Astrocyte (in vitro differentiated cells and primary cell): ENCODE measurements at regions not wholly inside any gene's neighbourhood (a gene's known extent, or its start where the extent isn't known, plus 50 kb on each side); places are given as distances from the start of the nearest gene placed in this dataset.

Source experiments
- DNase-seq: peaks from one replicate; pipeline ENCODE4 v3.0.0-alpha.2; 2010; ENCODE audit warnings: low read depth
- FAIRE-seq: peaks from 2 replicates; lab custom pipeline; 2011; peaks lifted over from hg19 to GRCh38; lab: Jason Lieb, UNC
- H2AFZ ChIP-seq: 2 replicates; pipeline ENCODE4 v1.6.0; 2012; ENCODE audit warnings: low read depth, low read length, inconsistent platforms
- H3K27ac ChIP-seq: 2 replicates; pipeline ENCODE4 v1.5.1; 2011; ENCODE audit warnings: low read depth, low read length, inconsistent platforms
- H3K27me3 ChIP-seq: 2 replicates; pipeline ENCODE4 v1.6.0; 2011; ENCODE audit warnings: low read length, inconsistent platforms; ENCODE audit not compliant: insufficient read depth
- H3K36me3 ChIP-seq: 2 replicates; pipeline ENCODE4 v1.5.1; 2011; ENCODE audit warnings: low read length, inconsistent platforms; ENCODE audit not compliant: insufficient read depth
- H3K4me1 ChIP-seq: 2 replicates; pipeline ENCODE4 v1.5.1; 2011; ENCODE audit warnings: low read length, inconsistent platforms; ENCODE audit not compliant: insufficient read depth
- H3K4me2 ChIP-seq: 2 replicates; pipeline ENCODE4 v1.6.0; 2012; ENCODE audit warnings: low read length, inconsistent platforms
- H3K4me3 ChIP-seq: 2 replicates; pipeline ENCODE4 v1.5.1; 2011; ENCODE audit warnings: low read depth, mild to moderate bottlenecking, low read length, inconsistent platforms; ENCODE audit not compliant: insufficient read depth
- H3K79me2 ChIP-seq: 2 replicates; pipeline ENCODE4 v1.6.0; 2012; ENCODE audit warnings: mild to moderate bottlenecking, low read length, inconsistent platforms; ENCODE audit not compliant: insufficient read depth
- H3K9ac ChIP-seq: 2 replicates; pipeline ENCODE4 v1.6.0; 2012; ENCODE audit warnings: mild to moderate bottlenecking, low read length, inconsistent platforms
- H3K9me3 ChIP-seq: 2 replicates; pipeline ENCODE4 v1.5.1; 2012; ENCODE audit warnings: low read depth, mild to moderate bottlenecking, low read length, inconsistent platforms; ENCODE audit not compliant: insufficient read depth
- H4K20me1 ChIP-seq: 2 replicates; pipeline ENCODE4 v1.6.0; 2012; ENCODE audit warnings: low read length, inconsistent platforms; ENCODE audit not compliant: insufficient read depth
- H3K27ac Mint-ChIP-seq: one replicate; pipeline ENCODE4 v1.8.0; 2021; ENCODE audit warnings: mild to moderate bottlenecking, mixed read lengths; ENCODE audit not compliant: unreplicated experiment
- H3K27me3 Mint-ChIP-seq: one replicate; pipeline ENCODE4 v1.8.0; 2021; ENCODE audit warnings: low read depth, mixed read lengths; ENCODE audit not compliant: unreplicated experiment
- H3K36me3 Mint-ChIP-seq: one replicate; pipeline ENCODE4 v1.8.0; 2021; ENCODE audit warnings: low read depth, mixed read lengths; ENCODE audit not compliant: unreplicated experiment
- H3K4me1 Mint-ChIP-seq: one replicate; pipeline ENCODE4 v1.8.0; 2021; ENCODE audit warnings: low read depth, mixed read lengths; ENCODE audit not compliant: unreplicated experiment
- H3K4me3 Mint-ChIP-seq: one replicate; pipeline ENCODE4 v1.8.0; 2021; ENCODE audit warnings: mild to moderate bottlenecking, moderate library complexity, mixed read lengths; ENCODE audit not compliant: unreplicated experiment
- H3K9me3 Mint-ChIP-seq: one replicate; pipeline ENCODE4 v1.8.0; 2021; ENCODE audit warnings: mild to moderate bottlenecking, mixed read lengths; ENCODE audit not compliant: unreplicated experiment
- EZH2 ChIP-seq: IDR thresholded peaks from 2 replicates; pipeline ENCODE4 v1.6.1; 2012; ENCODE audit warnings: mild to moderate bottlenecking, low read length, inconsistent platforms; ENCODE audit not compliant: insufficient read depth
- TF ChIP-seq, protein P1 (sequence below): IDR thresholded peaks from 2 replicates; pipeline ENCODE4 v1.5.1; 2011; ENCODE audit warnings: low read depth, mild to moderate bottlenecking, inconsistent platforms, low read length, moderate library complexity; ENCODE audit not compliant: insufficient read depth

DNA sequence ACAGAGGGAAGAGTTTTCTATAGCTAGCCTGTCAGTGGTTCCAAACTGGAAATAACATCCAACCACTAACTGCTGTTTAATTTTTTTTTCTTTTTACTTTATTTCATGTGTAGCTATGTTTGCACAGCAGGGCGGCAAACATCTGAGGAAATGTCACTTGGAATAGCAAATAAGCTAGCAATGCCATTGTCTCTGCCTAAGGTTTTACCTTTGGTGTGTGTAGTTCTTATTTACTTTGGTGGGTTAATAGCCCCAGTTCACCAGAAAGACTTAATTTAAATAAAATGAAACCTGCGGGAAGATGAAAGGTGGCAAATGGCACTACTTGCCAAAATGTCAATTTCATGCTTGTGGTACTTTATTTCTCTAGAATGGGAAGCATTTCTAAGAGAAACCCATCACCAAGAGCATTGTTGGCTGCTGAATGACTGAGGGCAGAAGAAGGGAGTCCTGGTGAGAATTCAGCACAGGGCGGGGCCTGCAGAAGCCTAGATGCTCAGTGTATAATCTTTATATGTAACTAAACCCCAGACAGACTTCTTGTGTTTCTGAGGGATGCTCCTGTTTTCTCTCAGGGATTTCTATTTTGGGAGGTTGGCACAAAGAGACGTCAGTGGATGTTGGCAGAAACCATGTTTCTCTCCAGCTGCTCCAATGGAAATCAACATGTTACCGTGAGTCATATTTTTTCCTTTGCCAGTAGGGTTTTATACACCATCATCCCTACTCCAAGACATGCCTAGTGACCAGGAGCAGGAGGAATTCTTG lies 300.4 kb upstream of the NT5C1B start:
- H3K27ac ChIP-seq, result no peak overlapping the region
- no peaks in the 10 kb centered on the region for H3K4me1 ChIP-seq
- peaks cover 2% of the 10 kb centered on the region for H3K9me3 Mint-ChIP-seq
- H3K36me3 Mint-ChIP-seq, result no peaks in the 10 kb centered on the region
- H3K4me1 Mint-ChIP-seq, result no peaks in the 10 kb centered on the region
- TF ChIP-seq, protein P1, sequence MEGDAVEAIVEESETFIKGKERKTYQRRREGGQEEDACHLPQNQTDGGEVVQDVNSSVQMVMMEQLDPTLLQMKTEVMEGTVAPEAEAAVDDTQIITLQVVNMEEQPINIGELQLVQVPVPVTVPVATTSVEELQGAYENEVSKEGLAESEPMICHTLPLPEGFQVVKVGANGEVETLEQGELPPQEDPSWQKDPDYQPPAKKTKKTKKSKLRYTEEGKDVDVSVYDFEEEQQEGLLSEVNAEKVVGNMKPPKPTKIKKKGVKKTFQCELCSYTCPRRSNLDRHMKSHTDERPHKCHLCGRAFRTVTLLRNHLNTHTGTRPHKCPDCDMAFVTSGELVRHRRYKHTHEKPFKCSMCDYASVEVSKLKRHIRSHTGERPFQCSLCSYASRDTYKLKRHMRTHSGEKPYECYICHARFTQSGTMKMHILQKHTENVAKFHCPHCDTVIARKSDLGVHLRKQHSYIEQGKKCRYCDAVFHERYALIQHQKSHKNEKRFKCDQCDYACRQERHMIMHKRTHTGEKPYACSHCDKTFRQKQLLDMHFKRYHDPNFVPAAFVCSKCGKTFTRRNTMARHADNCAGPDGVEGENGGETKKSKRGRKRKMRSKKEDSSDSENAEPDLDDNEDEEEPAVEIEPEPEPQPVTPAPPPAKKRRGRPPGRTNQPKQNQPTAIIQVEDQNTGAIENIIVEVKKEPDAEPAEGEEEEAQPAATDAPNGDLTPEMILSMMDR, result no peak
- H3K9ac ChIP-seq, result no peak overlapping the region
- H3K4me3 Mint-ChIP-seq, result no peak overlapping the region
- no peaks in the 10 kb centered on the region for H4K20me1 ChIP-seq
- H2AFZ ChIP-seq, result no peak overlapping the region
- DNase-seq (no peak), FAIRE-seq (no peak)
- no peak overlapping the region for H3K4me3 ChIP-seq
- H3K27me3 Mint-ChIP-seq, result no peaks in the 10 kb centered on the region
- H3K4me2 ChIP-seq, result no peak overlapping the region
- H3K27me3 ChIP-seq, result no peaks in the 10 kb centered on the region
- no peak overlapping the region for H3K27ac Mint-ChIP-seq
- no peaks in the 10 kb centered on the region for H3K79me2 ChIP-seq
- no peaks in the 10 kb centered on the region for H3K9me3 ChIP-seq
- H3K36me3 ChIP-seq, result no peaks in the 10 kb centered on the region

DNA sequence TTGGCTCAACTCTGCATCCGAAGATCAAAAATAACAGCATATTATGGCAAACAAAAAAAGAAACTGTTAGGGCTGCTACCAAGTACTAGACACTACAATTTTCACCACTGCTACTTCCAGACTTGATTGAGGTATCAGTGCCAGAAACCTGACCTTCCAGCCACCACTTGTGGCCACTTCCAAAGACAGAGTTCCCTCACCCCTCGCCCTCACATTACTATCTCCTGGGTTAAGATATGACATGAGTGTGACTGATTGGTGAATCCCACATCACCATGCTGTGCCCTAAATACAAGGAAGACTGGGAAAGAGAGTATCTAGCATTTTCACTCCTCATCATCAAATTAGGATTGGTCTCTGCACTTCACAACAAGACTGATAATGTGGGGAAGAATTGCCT lies 296.1 kb upstream of the NT5C1B start:
- no peak overlapping the region for H3K4me3 Mint-ChIP-seq
- Histone ChIP-seq H3K9ac (no peak overlapping the region), H3K27ac (no peak overlapping the region), H3K4me3 (no peak overlapping the region), H3K27me3 (no peaks in the 10 kb centered on the region), H3K79me2 (no peaks in the 10 kb centered on the region), H3K4me2 (no peak overlapping the region), H3K4me1 (no peaks in the 10 kb centered on the region), H2AFZ (no peak overlapping the region), H3K36me3 (no peaks in the 10 kb centered on the region), H4K20me1 (no peaks in the 10 kb centered on the region), H3K9me3 (no peaks in the 10 kb centered on the region)
- TF ChIP-seq EZH2, result no peak
- TF ChIP-seq, protein P1, result no peak
- peaks cover 5% of the 10 kb centered on the region for H3K4me1 Mint-ChIP-seq
- peaks cover 2% of the 10 kb centered on the region for H3K9me3 Mint-ChIP-seq
- FAIRE-seq (no peak), DNase-seq (no peak)
- no peak overlapping the region for H3K27ac Mint-ChIP-seq
- no peaks in the 10 kb centered on the region for H3K27me3 Mint-ChIP-seq
- H3K36me3 Mint-ChIP-seq, result no peaks in the 10 kb centered on the region
